ENCODE measurements at regions not wholly inside any gene's neighbourhood (a gene's known extent, or its start where the extent isn't known, plus 50 kb on each side); places are given as distances from the start of the nearest gene placed in this dataset.

DNA sequence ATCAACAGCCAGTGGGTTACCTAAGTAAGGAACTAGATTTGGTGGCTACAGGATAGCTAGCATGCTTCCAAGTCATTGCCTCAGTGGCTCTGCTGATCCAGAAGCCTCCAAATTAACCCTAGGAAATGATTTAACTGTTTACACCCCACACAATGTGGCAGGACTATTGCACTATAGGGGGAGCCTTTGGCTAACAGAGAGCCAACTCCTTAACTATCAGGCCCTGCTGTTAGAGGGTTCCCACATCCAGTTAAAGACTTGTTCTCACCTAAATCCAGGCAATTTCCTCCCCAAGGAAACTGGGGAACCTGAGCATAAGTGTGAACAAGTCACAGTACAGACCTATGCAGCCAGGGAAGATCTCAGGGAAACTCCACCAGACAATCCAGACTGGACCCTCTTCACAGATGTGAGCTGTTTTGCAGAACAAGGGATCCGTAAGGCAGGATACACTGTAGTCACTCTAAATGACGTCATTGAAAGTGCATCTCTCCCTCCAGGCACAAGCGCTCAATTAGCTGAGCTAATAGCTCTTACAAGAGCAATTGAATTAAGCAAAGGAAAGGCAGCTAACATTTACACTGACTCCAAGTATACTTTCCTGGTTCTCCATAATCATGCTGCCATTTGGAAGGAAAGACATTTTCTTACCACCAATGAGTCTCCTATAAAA lies 185.3 kb upstream of the SPOCK3 start:
- H3K27ac Mint-ChIP-seq: no peak overlapping the region
- peaks cover 21% of the 10 kb centered on the region for H3K4me1 Mint-ChIP-seq
- no peak overlapping the region for H3K4me3 Mint-ChIP-seq
- no peaks in the 10 kb centered on the region for H3K36me3 Mint-ChIP-seq (ENCODE audit: low read depth)
- no peaks in the 10 kb centered on the region for H3K9me3 Mint-ChIP-seq
- DNase-seq: no peak
- peaks cover 7% of the 10 kb centered on the region for H3K27me3 Mint-ChIP-seq (ENCODE audit: low read depth, poor library complexity)
- TF ChIP-seq, protein P1, sequence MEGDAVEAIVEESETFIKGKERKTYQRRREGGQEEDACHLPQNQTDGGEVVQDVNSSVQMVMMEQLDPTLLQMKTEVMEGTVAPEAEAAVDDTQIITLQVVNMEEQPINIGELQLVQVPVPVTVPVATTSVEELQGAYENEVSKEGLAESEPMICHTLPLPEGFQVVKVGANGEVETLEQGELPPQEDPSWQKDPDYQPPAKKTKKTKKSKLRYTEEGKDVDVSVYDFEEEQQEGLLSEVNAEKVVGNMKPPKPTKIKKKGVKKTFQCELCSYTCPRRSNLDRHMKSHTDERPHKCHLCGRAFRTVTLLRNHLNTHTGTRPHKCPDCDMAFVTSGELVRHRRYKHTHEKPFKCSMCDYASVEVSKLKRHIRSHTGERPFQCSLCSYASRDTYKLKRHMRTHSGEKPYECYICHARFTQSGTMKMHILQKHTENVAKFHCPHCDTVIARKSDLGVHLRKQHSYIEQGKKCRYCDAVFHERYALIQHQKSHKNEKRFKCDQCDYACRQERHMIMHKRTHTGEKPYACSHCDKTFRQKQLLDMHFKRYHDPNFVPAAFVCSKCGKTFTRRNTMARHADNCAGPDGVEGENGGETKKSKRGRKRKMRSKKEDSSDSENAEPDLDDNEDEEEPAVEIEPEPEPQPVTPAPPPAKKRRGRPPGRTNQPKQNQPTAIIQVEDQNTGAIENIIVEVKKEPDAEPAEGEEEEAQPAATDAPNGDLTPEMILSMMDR (IDR thresholded peaks at IDR 0.05): no peak

DNA sequence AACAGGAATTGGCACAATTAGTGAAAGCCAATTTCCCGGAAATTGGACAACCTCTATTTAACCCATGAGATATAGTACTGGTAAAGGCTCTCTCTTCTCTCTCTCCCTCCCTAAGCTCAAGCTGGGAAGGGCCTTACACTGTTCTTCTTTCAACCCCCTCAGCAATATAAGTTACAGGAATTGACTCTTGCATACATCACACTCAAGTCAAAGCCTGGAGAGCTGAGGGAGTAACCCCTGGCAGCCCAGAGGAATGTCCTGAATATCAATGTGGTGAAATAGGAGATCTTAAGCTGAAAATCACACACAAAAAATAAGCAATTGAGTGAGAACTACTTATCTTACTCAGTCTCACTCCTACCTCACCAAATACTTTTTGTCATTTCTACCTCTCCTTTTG lies 186.9 kb upstream of the SPOCK3 start:
- DNase-seq: no peak
- TF ChIP-seq, protein P1 (IDR thresholded peaks at IDR 0.05): no peak

DNA sequence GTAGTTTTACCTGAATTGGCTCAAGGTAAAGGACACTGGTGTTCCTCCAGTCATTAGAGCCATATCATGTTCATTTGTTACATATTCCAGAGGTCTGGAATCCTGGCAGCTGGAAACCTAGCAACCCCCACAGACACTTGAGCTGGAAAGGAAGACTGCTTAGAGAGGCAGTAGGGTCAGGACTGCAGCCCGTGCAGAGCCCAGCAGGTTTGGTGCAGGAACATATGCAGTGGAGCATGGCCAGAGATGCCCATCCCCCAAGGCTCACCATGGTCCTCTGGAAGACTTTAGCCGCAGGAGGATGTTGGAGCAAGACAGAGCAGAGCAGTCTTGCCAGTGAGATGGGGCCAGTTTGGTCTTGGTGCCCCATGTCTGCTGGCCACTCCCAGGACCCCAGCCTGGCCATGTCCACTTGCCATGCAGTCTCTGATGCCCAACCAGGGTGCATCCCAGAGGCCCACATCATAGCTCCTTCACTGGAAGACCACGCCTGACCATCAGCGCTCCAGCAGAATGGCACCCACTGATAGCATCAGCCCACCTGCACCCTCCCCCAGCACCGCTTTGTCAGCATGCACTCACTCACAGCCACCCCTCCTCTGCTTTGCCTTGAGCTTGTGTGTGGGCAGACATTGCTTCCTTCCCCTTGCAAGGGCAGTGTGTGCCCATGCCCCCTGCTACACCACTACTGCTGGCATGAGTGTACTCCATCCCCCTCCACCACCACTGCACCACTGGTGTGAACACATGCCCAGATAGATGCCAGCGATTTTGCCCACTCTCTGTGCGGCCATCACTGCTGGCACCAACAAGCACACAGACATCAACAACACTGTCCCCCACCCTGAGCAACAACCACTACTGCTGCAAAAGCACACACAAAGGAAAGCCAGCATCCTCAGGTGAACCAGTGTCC lies 190.3 kb upstream of the SPOCK3 start:
- Mint-ChIP-seq H3K4me1 (peaks cover 53% of the 10 kb centered on the region), H3K36me3 (ENCODE audit: low read depth) (no peaks in the 10 kb centered on the region), H3K9me3 (no peaks in the 10 kb centered on the region), H3K27ac (peak overlapping the region; percentile 73), H3K27me3 (ENCODE audit: low read depth, poor library complexity) (peaks cover 7% of the 10 kb centered on the region), H3K4me3 (no peak overlapping the region)
- peak; percentile 15 for DNase-seq
- TF ChIP-seq, protein P1 (IDR thresholded peaks at IDR 0.05): no peak

More for the DNA sequence above, 186.9 kb upstream of the SPOCK3 start:
- H3K4me1 Mint-ChIP-seq: peaks cover 36% of the 10 kb centered on the region
- H3K9me3 Mint-ChIP-seq: no peaks in the 10 kb centered on the region
- H3K4me3 Mint-ChIP-seq: no peak overlapping the region
- no peak overlapping the region for H3K27ac Mint-ChIP-seq
- H3K27me3 Mint-ChIP-seq (ENCODE audit: low read depth, poor library complexity): peaks cover 7% of the 10 kb centered on the region
- no peaks in the 10 kb centered on the region for H3K36me3 Mint-ChIP-seq (ENCODE audit: low read depth)

DNA sequence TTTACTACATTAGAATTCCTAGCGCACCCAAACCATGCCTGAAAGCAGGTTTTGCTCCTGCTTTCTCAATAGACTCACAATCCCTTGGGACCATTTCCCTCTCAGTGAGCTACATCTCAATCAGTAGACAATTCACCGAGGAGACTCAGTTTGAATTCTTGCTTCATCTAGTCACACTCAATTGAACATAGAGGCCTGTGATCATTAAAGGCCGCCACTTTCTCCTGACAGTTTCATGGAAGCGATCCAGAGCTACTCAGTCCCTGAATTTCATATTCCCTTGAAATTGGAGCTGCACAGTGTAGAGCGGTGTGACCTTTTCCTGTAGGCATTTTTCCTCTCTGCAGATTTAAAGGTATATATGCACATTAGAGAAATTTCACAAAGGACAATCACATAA lies 193.9 kb upstream of the SPOCK3 start:
- no peak overlapping the region for H3K4me3 Mint-ChIP-seq
- peaks cover 40% of the 10 kb centered on the region for H3K4me1 Mint-ChIP-seq
- no peaks in the 10 kb centered on the region for H3K36me3 Mint-ChIP-seq (ENCODE audit: low read depth)
- H3K27me3 Mint-ChIP-seq (ENCODE audit: low read depth, poor library complexity): peaks cover 3% of the 10 kb centered on the region
- TF ChIP-seq, protein P1 (IDR thresholded peaks at IDR 0.05): no peak
- H3K27ac Mint-ChIP-seq: peak overlapping the region; percentile 66
- DNase-seq: no peak
- peaks cover 7% of the 10 kb centered on the region for H3K9me3 Mint-ChIP-seq

DNA sequence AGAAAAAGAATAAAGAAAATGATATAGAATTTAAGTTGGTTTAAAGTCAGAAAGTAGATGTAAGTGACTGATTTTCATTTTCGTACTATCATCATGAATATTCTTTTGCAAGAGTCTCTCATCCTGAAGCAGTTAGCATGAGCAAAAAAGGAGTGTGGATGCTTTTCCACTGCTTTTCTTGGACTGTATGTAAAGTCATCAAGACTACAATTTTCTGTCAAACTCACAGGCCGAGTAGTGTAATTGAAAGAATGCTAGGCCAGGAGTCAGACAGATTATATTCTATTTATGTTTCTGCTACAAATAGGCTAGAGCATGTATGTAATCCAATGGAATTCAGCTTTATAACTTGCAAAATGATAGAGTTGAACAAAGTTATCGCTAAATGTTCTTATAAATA lies 197.1 kb upstream of the SPOCK3 start:
- Mint-ChIP-seq H3K9me3 (peaks cover 10% of the 10 kb centered on the region), H3K27me3 (ENCODE audit: low read depth, poor library complexity) (peaks cover 3% of the 10 kb centered on the region), H3K4me1 (peaks cover 17% of the 10 kb centered on the region), H3K4me3 (no peak overlapping the region), H3K36me3 (ENCODE audit: low read depth) (no peaks in the 10 kb centered on the region), H3K27ac (no peak overlapping the region)
- TF ChIP-seq, protein P1 (IDR thresholded peaks at IDR 0.05): no peak
- DNase-seq: no peak

Measured in nephron progenitor cell (in vitro differentiated cells).